ENCODE measurements at regions not wholly inside any gene's neighbourhood (a gene's known extent, or its start where the extent isn't known, plus 50 kb on each side); places are given as distances from the start of the nearest gene placed in this dataset.

DNA sequence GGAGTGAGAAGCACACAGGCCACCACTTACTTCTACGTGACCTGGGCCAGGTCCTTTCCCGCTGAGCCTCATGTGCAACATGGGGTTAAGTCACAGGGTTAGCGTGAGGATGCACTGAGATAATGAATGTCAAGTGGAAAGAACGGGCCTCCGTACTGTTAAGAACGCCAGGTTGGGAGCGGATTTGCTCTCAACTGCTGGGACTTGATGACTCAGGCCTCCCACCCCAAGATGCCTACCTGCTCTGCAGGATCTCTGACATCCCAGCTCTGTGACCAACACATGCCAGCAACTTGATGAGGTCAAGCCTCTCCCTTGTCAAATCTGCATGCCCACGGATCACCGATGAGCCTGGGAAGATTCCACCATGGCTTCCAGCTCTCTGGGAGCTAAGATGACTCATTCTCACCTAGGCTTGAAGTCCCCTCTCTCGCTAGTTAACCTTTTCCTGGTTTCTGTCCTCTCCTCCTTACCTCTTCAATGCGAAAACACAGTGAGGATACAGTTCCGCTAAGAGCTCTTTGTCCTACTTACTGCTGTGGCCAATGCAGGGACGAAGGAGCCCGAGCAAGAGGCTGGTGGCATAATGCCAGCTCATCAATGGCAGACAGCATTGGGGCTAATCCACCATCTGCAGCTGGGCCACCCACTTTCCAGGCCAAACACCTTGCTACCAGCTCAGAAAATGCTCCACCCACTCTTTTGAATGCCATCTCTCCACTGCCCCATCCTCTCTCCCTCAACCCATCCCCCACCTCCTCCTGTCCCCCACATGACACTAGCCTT lies 67.6 kb downstream of the PJA1 start:
- ATAC-seq: no peak
- intact Hi-C loops (cut with DNase I): no loop called here
- H3K27me3 ChIP-seq: no peaks in the 10 kb centered on the region
- no peaks in the 10 kb centered on the region for H3K4me1 ChIP-seq
- no peak overlapping the region for H3K27ac ChIP-seq
- no peaks in the 10 kb centered on the region for H3K9me3 ChIP-seq
- DNase-seq: no peak
- H3K4me3 ChIP-seq: no peak overlapping the region
- TF ChIP-seq, protein P1, sequence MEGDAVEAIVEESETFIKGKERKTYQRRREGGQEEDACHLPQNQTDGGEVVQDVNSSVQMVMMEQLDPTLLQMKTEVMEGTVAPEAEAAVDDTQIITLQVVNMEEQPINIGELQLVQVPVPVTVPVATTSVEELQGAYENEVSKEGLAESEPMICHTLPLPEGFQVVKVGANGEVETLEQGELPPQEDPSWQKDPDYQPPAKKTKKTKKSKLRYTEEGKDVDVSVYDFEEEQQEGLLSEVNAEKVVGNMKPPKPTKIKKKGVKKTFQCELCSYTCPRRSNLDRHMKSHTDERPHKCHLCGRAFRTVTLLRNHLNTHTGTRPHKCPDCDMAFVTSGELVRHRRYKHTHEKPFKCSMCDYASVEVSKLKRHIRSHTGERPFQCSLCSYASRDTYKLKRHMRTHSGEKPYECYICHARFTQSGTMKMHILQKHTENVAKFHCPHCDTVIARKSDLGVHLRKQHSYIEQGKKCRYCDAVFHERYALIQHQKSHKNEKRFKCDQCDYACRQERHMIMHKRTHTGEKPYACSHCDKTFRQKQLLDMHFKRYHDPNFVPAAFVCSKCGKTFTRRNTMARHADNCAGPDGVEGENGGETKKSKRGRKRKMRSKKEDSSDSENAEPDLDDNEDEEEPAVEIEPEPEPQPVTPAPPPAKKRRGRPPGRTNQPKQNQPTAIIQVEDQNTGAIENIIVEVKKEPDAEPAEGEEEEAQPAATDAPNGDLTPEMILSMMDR (IDR thresholded peaks at IDR 0.05): no peak
- no peaks in the 10 kb centered on the region for H3K36me3 ChIP-seq

DNA sequence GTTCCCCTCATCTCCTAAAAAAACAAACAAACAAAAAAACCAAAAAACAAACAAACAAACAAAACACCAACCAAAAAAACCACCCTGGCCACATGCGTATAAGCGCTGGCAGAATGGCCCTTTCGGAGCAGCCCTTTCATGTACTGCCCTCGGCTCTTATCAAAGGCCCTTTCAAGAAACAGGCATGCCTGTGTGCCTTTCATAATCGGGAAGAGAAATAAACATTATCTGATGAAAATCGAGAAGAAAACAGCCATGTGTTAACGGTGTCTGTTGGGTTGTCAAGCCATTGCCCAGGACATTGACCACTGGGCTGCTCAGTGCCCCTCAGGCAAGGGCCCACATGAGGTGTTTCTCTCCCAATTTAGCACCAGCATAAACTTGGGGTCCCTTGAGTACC lies 68.3 kb downstream of the PJA1 start:
- no peak for DNase-seq
- Histone ChIP-seq H3K4me3 (no peak overlapping the region), H3K4me1 (no peaks in the 10 kb centered on the region), H3K9me3 (no peaks in the 10 kb centered on the region), H3K36me3 (no peaks in the 10 kb centered on the region), H3K27me3 (no peaks in the 10 kb centered on the region), H3K27ac (no peak overlapping the region)
- TF ChIP-seq, protein P1 (IDR thresholded peaks at IDR 0.05): no peak
- ATAC-seq: no peak
- intact Hi-C loops (cut with DNase I): no loop called here

DNA sequence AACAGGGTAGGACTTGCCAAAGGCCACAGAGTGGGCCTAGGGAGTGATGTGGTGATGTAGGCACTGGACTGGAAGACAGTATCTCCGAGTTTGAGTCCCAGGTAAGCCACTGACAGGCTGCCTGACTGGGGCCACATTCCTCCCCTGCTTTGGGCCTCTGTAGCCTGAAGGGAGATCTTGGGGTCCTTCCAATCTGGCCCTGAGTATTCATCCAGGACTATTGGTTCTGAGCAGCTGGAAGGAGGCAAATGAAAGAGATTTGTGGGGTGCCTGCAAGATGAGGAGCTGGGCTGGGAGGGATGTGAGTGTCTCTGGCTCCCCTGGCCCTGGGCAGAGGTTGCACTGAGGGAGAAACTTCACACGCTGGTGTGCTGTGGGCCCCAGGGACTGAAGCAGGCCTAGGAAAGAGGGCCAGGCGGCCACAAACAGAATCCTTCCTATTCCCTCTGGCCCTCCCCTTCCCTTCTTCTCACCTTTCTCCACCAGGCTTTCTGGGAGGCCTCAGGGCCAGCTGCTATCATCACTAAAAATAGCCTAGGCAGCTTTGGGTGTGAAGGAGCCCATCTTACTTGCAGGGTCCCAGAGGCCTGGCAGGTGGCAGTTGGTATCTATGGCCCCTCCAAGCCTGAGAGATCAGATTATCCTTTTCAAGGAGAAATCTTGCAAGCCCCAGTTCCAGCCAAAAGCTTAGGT lies 70.1 kb downstream of the PJA1 start:
- TF ChIP-seq, protein P1 (IDR thresholded peaks at IDR 0.05): no peak
- no peaks in the 10 kb centered on the region for H3K27me3 ChIP-seq
- no peak overlapping the region for H3K27ac ChIP-seq
- ATAC-seq: no peak
- H3K36me3 ChIP-seq: no peaks in the 10 kb centered on the region
- H3K9me3 ChIP-seq: no peaks in the 10 kb centered on the region
- no peak for DNase-seq
- intact Hi-C loops (cut with DNase I): no loop called here
- no peaks in the 10 kb centered on the region for H3K4me1 ChIP-seq
- no peak overlapping the region for H3K4me3 ChIP-seq

DNA sequence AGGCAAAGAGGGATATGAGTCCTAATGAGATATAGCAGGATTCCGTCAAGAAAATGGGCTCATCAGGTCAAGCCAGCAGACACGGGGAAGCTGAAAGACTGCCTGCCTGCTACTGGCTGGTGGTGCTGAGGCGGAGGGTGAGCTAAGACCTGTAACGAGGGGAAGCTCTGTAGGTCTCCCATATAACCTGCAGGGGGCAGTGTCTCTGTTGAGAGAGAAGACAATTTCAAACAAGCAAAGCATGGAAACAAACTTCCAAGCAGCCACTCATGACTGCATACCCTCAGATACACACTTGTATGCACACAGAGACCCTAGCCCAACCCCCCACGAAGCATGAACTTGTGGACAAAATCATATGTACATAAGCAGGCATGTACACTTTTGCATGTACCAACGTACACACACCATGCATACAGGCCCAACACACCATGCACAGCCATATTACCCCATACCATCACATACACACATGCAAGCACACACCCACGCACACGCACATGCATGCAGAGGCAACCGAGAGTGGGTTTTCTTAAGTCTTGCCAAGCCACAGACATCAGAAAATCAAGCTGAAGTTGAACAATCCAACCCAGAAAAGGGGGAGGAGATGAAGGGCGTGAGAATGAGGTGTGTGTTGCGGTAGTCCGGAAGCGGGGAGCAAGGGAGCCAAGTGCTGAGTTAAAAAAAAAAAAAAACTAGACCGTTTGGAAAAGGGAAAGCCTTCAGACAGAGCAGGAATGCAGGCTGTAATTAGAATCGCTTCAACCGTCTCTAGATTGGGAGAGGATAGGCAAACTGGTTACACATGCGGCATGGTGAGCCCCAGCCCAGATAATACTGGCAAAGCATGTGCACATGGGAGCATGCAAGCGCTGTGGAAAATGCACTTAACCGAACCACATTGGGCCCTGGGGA lies 71.0 kb downstream of the PJA1 start:
- H3K36me3 ChIP-seq: no peaks in the 10 kb centered on the region
- TF ChIP-seq, protein P1 (IDR thresholded peaks at IDR 0.05): peak; percentile 57
- ATAC-seq: peak; percentile 74
- no peak overlapping the region for H3K27ac ChIP-seq
- no peaks in the 10 kb centered on the region for H3K4me1 ChIP-seq
- H3K4me3 ChIP-seq: no peak overlapping the region
- intact Hi-C loops (cut with DNase I): no loop called here
- no peak for DNase-seq
- H3K9me3 ChIP-seq: no peaks in the 10 kb centered on the region
- H3K27me3 ChIP-seq: no peaks in the 10 kb centered on the region

DNA sequence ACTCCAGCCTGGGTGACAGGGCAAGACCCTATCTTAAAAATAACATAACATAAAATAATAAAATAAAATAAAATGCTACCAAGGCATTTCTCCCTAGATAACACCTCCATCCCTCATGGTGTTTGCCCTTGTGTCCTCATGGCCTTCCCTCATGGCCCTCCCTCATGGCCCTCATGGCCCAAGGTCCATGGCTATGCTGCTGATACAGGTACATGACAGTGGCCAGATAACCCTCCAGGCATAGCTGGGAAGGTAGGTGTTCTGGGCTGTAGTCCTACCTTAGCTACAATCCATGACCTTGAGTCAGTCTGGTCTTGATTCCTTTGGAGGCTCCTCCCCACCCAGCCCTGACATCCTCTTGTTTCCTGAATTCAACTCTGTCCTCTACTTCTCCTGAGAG lies 75.2 kb downstream of the PJA1 start:
- H3K4me1 ChIP-seq: no peaks in the 10 kb centered on the region
- TF ChIP-seq, protein P1 (IDR thresholded peaks at IDR 0.05): no peak
- intact Hi-C loops (cut with DNase I): no loop called here
- H3K4me3 ChIP-seq: no peak overlapping the region
- ATAC-seq (no peak), DNase-seq (no peak)
- no peaks in the 10 kb centered on the region for H3K27me3 ChIP-seq
- H3K27ac ChIP-seq: no peak overlapping the region
- no peaks in the 10 kb centered on the region for H3K9me3 ChIP-seq
- H3K36me3 ChIP-seq: no peaks in the 10 kb centered on the region

All from upper lobe of right lung (tissue), 1 donor.